OCI-M2 (cell line): ENCODE measurements at regions not wholly inside any gene's neighbourhood (a gene's known extent, or its start where the extent isn't known, plus 50 kb on each side); places are given as distances from the start of the nearest gene placed in this dataset.
"Not testable (repeated sequence)": the region's sequence is repeated elsewhere in the genome, so short reads cannot be mapped to it uniquely, and the experiment has no call there.

ENCODE experiments used
- DNase-seq: peaks from one replicate; lab custom pipeline; 2025; ENCODE audit not compliant: unreplicated experiment; lab: John Stamatoyannopoulos, UW

DNA sequence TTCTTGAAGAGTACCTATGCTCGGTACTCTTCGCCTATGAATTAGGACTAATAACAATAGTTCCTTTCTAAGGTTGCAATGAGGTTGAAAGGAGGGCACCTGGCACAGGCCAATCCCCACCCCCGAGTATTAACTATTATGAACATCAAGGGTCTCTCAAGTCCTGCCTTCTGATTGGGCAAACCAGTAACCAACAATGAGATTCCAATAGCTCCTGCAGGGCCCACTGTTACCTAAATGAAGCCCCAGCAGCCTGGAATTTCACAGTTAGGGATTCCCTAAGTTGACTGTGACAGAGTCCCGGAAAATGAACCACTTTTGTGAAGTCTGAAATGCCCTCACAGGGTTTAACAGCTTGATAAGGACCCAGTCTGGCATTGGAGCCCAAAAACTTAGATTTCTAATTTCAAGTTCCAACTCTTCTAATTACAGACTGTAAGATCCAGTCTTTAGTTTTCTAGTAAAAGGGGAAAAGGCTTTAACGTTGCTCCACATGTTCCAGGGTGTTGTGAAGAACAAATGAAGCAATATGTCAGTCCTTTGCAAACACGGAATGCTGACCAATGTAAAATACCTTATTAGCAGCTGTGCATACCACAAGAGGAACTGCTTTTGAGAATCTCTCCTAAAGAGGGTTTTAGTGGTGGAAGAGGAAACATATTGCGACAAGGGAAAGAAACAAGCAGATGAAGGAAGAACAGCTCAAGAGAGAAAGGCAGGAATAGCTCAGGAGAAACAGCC is 277.7 kb upstream of the MAP2 start:
- no peak for DNase-seq

DNA sequence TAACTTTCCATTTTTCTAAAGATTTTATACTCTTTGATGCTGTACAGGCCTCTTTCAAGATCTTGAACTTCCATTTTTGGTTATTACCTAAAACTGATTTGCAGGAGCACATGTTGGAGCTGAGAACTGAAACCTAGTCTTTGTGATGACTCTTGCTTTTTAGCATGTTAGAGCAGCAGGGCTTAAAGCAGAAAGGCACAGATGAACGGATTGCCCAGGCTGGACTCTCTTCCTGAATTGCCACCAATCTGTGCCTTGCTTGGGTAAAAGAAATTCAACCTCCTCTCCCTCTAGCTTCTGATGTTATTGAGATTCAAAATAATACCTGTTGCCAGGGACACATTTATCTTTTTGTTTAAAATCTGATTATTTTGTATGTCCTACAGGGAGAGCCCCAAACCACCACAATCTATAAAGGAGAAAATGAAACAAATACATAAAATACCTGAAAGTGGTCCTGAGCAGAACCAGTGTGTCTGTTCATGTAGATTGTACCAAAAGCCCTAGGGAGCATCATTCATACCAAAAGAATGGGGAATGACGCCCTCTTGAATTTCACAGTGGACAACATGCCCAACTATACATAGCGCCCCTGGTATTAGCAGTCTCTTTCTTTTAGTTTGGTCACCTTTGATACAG is 277.0 kb upstream of the MAP2 start:
- no peak for DNase-seq

DNA sequence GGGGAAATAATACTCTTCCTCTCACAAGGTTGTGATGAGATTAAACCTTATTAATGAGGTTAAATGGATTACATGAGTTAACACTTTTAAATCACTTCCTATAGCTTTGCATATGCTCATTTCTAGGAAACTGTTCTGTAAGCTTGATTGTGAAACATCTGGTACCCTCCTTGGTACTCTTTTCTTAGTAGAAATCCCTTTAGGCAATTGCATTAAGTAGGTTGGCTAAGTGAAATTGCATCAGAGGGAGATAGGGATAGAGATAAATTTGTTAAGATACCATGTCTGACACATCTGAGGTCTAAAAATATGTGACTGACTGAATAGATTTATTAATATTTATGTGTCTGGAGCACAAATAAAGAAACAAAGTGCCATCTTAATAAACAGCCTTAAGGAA is 275.9 kb upstream of the MAP2 start:
- no peak for DNase-seq

DNA sequence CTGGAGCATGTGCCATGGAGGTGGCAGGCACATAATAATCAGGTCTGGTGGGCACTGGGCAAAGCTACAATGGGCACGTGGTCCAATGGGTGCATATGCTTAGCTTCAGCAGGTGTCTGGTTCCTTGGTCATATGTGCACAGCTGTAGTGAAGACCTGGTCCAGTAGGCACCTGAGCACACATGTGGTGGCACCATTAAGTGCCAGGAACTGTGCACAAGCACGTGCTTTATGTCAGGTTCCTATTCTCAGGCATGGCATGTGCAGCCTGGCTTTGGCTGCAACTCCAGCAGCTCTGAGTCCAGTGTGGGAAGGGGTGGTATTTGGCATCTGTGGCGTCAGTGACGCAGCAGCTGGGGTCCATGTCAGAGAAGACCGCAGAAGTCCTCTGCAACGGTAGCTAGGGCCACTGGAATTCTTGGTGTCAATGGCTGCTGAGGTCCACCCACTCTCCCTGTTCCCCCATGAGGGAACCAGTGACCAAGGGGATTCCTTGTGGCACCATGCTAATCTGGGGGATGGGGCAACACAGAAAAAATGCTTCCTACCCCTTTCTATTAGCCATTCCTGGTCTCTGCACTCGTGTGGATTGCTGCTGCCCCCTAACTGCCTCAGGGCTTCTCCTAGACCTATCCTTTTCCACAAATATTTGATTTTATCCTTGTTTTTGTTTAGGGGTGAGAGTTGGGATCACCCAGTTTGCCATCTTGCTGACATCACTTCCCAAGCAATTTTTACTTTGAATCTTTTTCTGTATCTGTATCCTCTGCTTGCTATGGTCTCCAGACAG is 262.9 kb upstream of the MAP2 start:
- DNase-seq: no peak

DNA sequence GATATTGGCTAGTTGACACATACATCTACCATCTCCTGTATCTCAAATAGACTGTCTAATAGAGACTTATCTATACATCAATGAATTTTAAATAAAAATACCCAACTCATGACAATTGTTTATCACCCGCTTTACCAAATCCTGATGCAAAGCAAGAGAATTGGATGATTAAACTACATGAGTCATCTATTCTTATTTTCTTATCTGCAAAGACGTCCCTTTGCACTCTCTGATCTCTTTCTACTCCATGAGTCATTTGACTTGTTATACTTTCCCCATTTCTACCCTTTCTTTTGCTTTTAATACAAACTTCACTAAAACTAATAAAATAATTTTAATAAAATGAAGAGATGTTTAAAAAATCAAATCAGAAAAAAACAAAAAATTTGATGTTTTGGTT is 261.7 kb upstream of the MAP2 start:
- no peak for DNase-seq

DNA sequence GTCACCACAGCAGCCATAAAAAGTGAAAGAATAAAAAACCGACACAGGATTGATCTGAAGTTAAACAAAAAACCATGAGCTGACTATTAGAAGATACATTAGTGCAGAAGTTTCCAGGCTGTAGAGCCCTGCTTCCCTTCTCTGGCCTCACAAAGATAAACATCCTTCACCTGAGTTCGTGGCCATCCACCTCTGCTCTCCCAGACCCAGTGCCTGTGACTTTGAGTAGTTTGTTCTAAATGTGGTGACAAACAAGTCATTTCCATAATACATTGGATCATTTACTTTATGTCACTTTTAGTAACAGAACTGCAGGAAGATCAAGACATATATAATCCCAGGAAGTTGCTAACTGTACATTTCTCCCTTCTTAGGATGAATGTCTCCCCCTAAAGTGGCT is 241.9 kb upstream of the MAP2 start:
- DNase-seq: no peak

DNA sequence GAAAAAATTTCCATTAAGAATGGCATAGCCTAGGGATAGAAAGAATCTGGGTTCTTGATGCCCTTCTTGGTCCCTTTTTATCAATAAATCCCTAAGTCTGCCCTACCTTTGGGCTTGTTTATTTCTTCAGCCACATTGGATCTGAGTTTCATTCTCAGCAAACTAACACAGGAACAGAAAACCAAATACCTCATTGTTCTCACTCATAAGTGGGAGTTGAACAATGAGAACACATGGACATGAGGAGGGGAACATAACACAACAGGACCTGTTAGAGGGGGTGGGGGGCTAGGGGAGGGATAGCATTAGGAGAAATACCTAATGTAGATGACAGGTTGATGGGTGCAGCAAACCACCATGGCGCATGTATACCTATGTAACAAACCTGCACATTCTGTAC is 237.0 kb upstream of the MAP2 start:
- not testable (repeated sequence) for DNase-seq

DNA sequence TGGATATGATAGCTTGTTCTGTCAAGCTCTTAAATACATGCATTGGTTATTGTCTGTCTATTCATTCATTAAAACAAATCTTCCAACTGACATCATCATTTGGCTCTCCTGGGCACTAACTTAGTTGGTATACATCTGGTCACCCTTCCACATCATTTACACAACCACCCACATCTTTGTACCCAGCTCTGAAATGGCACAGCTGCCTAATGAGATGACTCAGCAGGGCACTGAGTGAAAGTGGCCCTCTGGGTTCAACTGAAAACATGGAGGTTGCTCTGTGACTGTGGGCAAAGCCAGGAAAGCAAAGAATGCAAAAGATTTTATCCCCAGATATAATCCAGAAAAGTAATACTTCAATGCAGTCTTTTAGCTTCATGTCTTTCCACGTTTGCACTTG is 234.0 kb upstream of the MAP2 start:
- DNase-seq: no peak

DNA sequence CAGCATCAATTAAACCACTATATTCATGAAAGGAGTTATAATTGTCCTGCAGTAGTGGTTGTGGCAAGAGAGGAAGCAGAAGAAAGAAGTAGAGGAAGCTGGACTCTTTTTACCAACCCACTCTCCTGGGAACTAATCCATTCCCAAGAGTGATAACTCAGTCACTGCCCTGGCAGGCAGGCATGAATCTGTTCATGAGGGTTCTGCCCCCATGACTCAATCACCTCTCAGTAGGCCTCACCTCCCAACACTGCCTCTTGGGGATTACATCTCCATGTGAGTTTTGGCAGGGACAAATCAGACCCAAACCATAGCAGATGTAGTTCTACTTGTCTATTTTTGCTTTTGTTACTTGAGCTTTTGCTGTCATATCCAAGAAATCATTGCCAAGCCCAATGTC is 232.7 kb upstream of the MAP2 start:
- no peak for DNase-seq

DNA sequence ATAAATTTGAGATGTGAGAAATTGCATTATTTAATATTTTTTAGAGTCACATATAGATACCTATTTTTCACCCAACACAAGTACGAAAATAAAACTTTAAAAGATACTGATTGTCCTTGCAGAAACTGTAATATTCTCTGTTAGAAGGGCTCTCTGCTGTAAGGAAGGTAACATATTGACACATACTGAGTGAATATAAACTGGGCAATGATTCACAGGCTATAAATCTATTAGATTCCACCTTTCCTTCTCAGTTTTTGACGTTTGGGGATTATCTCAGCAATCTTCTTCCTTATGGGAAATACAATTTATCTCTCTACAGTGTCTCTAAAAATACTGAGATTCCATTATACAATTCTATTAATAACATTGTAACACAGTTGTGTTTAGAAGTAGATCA is 229.1 kb upstream of the MAP2 start:
- no peak for DNase-seq

DNA sequence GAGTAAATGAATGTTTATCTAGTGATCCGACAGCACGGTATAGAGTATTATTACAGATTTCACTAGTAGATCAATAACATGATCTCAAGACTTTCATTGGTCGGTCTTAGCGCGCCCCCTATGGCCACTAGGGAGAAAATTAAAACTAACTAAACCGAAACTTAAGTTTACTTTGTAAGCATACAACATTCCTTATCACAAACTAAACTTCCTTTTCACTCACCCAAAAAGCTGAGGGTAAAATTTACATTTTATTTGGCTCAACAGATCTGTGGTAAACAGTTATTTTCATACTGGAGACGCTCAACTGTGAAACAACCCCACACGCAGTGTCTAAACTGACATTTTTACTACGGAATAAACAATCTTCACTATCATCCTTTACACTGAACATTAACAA is 215.6 kb upstream of the MAP2 start:
- peak; percentile 8 for DNase-seq

DNA sequence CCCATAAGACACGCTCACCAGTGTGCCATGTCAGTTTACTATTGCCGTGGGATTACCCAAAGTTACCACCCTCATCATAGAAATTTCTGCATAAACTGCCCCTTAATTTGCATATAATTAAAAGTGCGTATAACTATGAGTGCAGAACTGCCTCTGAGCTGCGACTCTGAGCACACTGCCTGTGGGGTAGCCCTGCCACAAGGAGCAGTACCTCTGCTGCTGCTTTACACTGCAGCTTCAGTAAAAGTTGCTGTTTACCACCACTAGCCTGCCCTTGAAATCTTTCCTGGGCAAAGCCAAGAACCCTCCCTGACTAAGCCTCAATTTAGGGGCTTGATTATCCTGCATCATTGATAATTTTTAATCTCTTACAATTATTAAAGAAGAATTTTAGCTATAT is 213.9 kb upstream of the MAP2 start:
- DNase-seq: no peak

DNA sequence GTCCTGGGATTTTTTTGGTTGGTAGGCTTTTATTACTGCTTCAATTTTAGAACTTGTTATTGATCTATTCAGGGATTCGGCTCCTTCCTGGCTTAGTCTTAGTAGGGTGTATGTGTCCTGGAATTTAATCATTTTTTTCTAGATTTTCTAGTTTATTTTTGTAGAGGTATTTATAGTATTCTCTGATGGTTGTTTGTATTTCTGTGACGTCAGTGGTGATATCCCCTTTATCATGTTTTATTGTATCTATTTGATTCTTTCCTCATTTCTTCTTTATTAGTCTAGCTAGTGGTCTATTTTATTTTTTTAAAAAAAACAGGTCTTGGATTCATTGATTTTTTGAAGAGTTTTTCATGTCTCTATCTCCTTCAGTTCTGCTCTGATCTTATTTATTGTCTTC is 193.3 kb upstream of the MAP2 start:
- no peak for DNase-seq

DNA sequence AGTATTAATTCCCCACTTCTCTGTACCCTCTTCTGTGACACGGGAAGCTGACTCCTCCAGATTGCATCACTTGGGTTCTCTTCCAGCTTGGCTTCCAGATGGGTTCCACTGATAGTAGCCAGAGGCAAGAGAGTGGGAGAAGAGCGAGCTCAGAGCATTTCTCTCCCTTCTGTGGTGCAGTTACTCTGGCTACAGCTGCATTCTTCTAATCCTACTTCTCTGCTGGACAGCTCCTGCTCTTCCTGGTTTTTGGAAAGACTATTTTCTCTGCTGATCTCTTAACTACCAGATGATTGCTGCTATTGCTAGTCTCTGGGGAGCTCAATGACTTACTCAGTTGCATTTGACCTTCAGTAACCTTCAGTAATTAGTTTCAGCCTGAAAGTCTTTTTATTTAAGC is 187.5 kb upstream of the MAP2 start:
- no peak for DNase-seq

DNA sequence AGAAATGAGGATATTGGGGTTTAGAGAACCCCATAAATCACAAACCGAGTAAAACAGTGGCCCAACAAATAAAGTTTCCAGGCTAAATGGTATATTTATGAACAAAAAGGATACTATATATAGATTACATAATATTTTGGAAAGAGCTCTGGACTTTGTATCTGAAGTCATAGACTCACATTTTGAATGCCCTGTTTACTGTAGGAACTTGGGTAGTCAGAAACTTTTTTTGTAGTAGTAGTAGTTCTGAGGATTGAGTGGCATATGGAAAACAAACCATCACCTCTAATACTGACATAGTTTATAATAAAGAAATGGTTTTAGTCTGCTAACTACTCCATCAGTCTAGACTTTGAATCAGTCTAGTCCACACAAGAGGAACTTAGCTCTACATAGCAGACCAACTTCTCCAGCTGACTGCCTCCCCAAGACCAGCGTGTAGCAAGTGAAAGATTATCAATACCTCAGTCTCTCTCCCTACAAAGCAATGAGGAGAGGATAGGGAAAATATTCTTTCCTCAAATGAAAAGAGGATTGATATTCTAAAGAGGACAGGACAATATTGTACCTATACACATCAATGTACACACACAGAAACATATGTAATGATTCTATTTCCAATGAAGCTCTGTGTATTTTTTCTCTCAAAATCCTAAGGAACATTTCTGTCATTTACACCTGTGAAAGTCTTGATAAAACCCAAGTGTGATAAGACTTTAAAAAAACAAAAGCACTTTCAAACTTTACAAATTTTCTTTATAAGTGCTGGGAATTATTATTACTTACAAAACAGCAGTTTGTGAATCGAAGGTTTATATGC is 184.9 kb upstream of the MAP2 start:
- DNase-seq: no peak

DNA sequence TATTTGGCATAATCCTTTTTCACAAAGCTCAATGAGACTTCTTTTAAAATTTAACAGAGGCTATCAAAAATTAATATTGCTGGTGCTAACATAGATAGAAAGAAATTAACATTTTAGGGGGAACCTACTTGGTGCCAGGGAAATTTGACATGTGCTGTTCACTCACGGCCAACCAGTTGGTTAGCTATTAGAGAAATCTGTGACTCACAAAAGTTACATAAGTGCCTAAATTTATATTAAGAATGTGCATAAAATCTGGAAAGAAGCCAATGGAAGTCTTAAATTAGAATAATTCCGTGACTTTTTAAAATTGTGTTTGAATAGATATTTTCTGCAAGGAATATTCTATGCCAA is 184.3 kb upstream of the MAP2 start:
- DNase-seq: no peak

DNA sequence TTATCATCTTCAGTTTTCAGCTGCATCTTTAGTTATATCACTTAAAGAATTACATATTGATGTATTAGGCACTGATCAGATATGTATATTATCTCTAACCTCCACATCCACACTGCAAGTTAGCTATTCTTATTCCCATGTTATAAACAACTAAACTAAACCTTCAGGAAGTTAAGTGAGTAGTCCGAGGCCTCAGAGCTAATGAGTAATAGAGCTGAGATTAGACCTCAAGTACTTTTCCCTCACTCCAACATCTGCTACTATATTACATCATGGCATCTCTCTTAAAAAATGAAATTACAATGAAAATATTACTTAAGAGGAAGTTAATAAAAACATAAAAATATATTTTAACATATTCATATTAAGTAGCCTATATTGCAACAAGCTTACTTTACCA is 183.6 kb upstream of the MAP2 start:
- no peak for DNase-seq

DNA sequence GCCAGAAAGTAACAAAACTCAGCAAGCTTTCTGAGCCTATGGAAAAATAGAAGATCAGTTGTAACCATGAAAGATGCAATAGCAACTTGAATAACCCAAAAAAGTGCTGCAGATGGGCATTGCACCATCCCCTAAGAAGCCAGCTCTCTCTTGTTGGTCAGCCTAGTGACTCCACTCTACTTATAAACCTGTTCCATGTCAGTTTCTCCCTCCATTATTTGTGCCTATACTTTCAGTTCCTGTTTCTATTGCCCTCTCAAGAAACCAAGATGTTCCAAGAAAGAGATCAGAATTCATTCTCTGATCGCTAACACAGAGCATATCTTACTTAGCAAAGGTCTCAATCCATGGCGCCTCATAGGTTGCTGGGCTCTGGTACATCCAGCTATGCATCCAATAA is 170.3 kb upstream of the MAP2 start:
- DNase-seq: no peak

DNA sequence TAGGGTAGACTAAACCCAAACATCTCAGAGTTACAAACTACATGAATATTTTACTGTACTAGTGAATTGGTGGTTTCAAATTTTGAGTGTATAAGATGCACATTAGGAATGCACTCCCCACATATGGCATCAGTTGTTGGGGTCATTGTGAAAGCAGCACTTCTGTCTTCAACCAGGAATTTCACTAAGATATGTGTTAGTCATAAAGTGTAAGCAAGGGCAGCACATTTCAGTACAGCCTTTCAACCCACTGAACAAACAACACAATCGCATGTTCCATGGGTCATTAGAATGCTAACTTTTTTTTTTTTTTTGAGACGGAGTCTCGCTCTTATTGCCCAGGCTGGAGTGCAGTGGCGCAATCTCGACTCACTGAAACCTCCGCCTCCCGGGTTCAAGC is 164.1 kb upstream of the MAP2 start:
- no peak for DNase-seq

DNA sequence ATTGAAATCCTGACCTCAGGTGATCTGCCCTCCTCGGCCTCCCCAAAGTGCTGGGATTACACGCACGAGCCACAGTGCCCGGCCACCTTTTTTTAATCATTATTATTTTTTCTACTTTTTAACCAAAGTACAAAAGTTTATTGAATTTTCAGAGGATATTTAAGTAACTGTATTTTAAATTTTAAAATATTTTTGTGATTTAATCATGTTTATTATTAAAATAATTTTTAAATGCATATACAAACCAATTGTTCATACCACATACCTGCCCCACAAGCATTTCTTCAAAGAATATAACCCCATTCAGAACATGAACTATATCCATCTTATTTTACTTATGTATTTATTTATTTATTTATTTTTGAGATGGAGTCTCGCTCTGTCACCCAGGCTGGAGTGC is 163.6 kb upstream of the MAP2 start:
- no peak for DNase-seq

DNA sequence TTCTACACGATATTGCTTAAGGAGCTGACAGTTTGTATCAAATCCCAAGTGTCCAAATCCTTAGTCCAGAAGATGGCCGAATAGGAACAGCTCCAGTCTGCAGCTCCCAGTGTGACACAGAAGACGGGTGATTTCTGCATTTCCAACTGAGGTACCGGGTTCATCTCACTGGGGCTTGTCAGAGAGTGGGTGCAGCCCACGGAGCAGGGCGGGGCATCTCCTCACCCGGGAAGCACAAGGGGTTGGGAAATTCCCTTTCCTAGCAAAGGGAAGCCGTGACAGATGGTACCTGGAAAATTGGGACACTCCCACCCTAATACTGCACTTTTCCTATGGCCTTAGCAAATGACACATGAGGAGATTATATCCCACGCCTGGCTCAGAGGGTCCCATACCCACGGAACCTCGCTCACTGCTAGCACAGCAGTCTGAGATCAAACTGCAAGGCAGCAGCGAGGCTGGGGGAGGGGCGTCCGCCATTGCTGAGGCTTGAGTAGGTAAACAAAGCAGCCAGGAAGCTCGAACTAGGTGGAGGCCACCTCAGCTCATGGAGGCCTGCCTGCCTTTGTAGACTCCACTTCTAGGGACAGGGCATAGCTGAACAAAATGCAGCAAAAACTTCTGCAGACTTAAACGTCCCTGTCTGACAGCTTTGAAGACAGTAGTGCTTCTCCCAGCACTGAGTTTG is 162.3 kb upstream of the MAP2 start:
- not testable (repeated sequence) for DNase-seq
